Liver (tissue), 8 donors: ENCODE measurements at regions not wholly inside any gene's neighbourhood (a gene's known extent, or its start where the extent isn't known, plus 50 kb on each side); places are given as distances from the start of the nearest gene placed in this dataset.

ENCODE experiments used
- DNase-seq: peaks from one replicate; pipeline ENCODE4 v3.0.0-alpha.2; 2017; ENCODE audit warnings: low spot score
- H3K27ac ChIP-seq, 2 donors: one replicate each; pipeline ENCODE4 v1.7.0; 2013; ENCODE audit warnings: inconsistent platforms in 2 of 2, low read length in 2 of 2, control low read depth in 1 of 2, low read depth in 1 of 2, mild to moderate bottlenecking in 1 of 2
- H3K27me3 ChIP-seq, 4 donors: one replicate each; pipeline versions ENCODE4 v1.6.1 to v1.7.0; 2013; ENCODE audit warnings: low read length in 3 of 4, inconsistent platforms in 1 of 4, mild to moderate bottlenecking in 1 of 4, moderate library complexity in 1 of 4; ENCODE audit not compliant: control insufficient read depth in 4 of 4, insufficient read depth in 4 of 4
- H3K36me3 ChIP-seq, 4 donors: one replicate each; pipeline versions ENCODE4 v1.6.1 to v1.7.0; 2013; ENCODE audit warnings: low read length in 3 of 4, mild to moderate bottlenecking in 3 of 4, low read depth in 1 of 4, moderate library complexity in 1 of 4; ENCODE audit not compliant: control insufficient read depth in 4 of 4, insufficient read depth in 3 of 4
- H3K4me1 ChIP-seq, 4 donors: one replicate each; pipeline versions ENCODE4 v1.6.1 to v1.7.0; 2013; ENCODE audit warnings: low read length in 3 of 4, mild to moderate bottlenecking in 3 of 4, moderate library complexity in 1 of 4; ENCODE audit not compliant: control insufficient read depth in 4 of 4, insufficient read depth in 4 of 4
- H3K4me3 ChIP-seq, 3 donors: one replicate each; pipeline versions ENCODE4 v1.6.1 to v1.7.0; 2013; ENCODE audit warnings: low read length in 3 of 3, control low read depth in 1 of 3, low read depth in 1 of 3, mild to moderate bottlenecking in 1 of 3
- H3K9ac ChIP-seq, 2 donors: one replicate each; pipeline ENCODE4 v1.7.0; 2013; ENCODE audit warnings: low read length in 2 of 2, mild to moderate bottlenecking in 2 of 2, moderate library complexity in 2 of 2, control low read depth in 1 of 2, low read depth in 1 of 2
- H3K9me3 ChIP-seq, 4 donors: one replicate each; pipeline versions ENCODE4 v1.6.1 to v1.7.0; 2013; ENCODE audit warnings: low read length in 3 of 4; ENCODE audit not compliant: control insufficient read depth in 4 of 4
- ATF3 ChIP-seq: IDR thresholded peaks from 2 replicates; pipeline ENCODE4 v1.6.1; 2016; ENCODE audit warnings: antibody characterized with exemption
- CTCF ChIP-seq: fragments of 150-350 bp; IDR thresholded peaks from 2 replicates; pipeline ENCODE4 v1.5.1; 2017; ENCODE audit warnings: improper control_type of control experiment, low read depth, low read length; ENCODE audit not compliant: missing input control
- EGR1 ChIP-seq, 2 donors: IDR thresholded peaks; 2 replicates each; pipeline ENCODE4 v1.6.1; 2016 to 2018; ENCODE audit warnings: antibody characterized with exemption in 2 of 2, low read depth in 2 of 2
- FOXA1 ChIP-seq: IDR thresholded peaks from 2 replicates; pipeline ENCODE4 v1.6.1; 2016; ENCODE audit warnings: antibody characterized with exemption
- FOXA2 ChIP-seq: IDR thresholded peaks from 2 replicates; pipeline ENCODE4 v1.6.1; 2016; ENCODE audit warnings: antibody characterized with exemption
- GABPA ChIP-seq, 2 donors: IDR thresholded peaks in 1 of 2; conservative IDR thresholded peaks in 1 of 2; 2 replicates each; pipeline ENCODE4 v1.6.1; 2016; ENCODE audit warnings: antibody characterized with exemption in 2 of 2, mild to moderate bottlenecking in 1 of 2, moderate library complexity in 1 of 2
- HNF4A ChIP-seq, 2 donors: conservative IDR thresholded peaks; 2 replicates each; pipeline ENCODE4 v1.6.1; 2016; ENCODE audit warnings: antibody characterized with exemption in 2 of 2, mild to moderate bottlenecking in 2 of 2
- HNF4G ChIP-seq: IDR thresholded peaks from 2 replicates; pipeline ENCODE4 v1.6.1; 2016; ENCODE audit warnings: antibody characterized with exemption
- JUND ChIP-seq, 2 donors: IDR thresholded peaks; 2 replicates each; pipeline ENCODE4 v1.6.1; 2016; ENCODE audit warnings: antibody characterized with exemption in 2 of 2
- MAX ChIP-seq: IDR thresholded peaks from 2 replicates; pipeline ENCODE4 v1.6.1; 2016; ENCODE audit warnings: antibody characterized with exemption
- NR2F2 ChIP-seq: IDR thresholded peaks from 2 replicates; pipeline ENCODE4 v1.6.1; 2016; ENCODE audit warnings: antibody characterized with exemption
- RAD21 ChIP-seq, 2 donors: IDR thresholded peaks; 2 replicates each; pipeline ENCODE4 v1.6.1; 2016; ENCODE audit warnings: antibody characterized with exemption in 2 of 2, mild to moderate bottlenecking in 2 of 2
- REST ChIP-seq: IDR thresholded peaks from 2 replicates; pipeline ENCODE4 v1.6.1; 2016; ENCODE audit warnings: antibody characterized with exemption, mild to moderate bottlenecking
- RXRA ChIP-seq, 2 donors: IDR thresholded peaks; 2 replicates each; pipeline ENCODE4 v1.6.1; 2017 to 2018; ENCODE audit warnings: antibody characterized with exemption in 2 of 2, mild to moderate bottlenecking in 1 of 2
- SP1 ChIP-seq: IDR thresholded peaks from 2 replicates; pipeline ENCODE4 v1.6.1; 2018; ENCODE audit warnings: antibody characterized with exemption, mild to moderate bottlenecking
- TAF1 ChIP-seq: conservative IDR thresholded peaks from 2 replicates; pipeline ENCODE4 v1.6.1; 2016; ENCODE audit warnings: antibody characterized with exemption, mild to moderate bottlenecking
- YY1 ChIP-seq: IDR thresholded peaks from 2 replicates; pipeline ENCODE4 v1.6.1; 2016; ENCODE audit warnings: antibody characterized with exemption, mild to moderate bottlenecking
- ZBTB33 ChIP-seq: IDR thresholded peaks from 2 replicates; pipeline ENCODE4 v1.6.1; 2016; ENCODE audit warnings: antibody characterized with exemption
- WGBS: extraction: QIAGEN DNeasy Blood & Tissue Kit; methylation state at CpG from one replicate; pipeline ENCODE4 v1.1.7; 2013; 5-methylcytosine and 5-hydroxymethylcytosine counted together
- donor health status: healthy.
- donor health status: healthy.
- donor health status: healthy.
- donor health status: healthy.
- donor health status: healthy.

GRCh38 chr2:201974171-201975100 lies 59.2 kb upstream of the FZD7 start:
- no peak overlapping the region for H3K4me3 ChIP-seq
- 67% methylated on average over 12 of the region's 12 CpGs for WGBS
- H3K9me3 ChIP-seq, result no peaks in the 10 kb centered on the region
- TF ChIP-seq JUND (IDR thresholded peaks at IDR 0.05) (no peak), MAX (no peak), FOXA1 (no peak), GABPA (IDR thresholded peaks at IDR 0.05 in 1 of 2, conservative IDR thresholded peaks at IDR 0.05 in 1 of 2) (no peak), CTCF (no peak), FOXA2 (no peak), NR2F2 (no peak), YY1 (no peak), HNF4A (conservative IDR thresholded peaks at IDR 0.05) (no peak), ZBTB33 (no peak), RXRA (IDR thresholded peaks at IDR 0.05) (no peak), SP1 (no peak), REST (no peak), HNF4G (no peak), EGR1 (IDR thresholded peaks at IDR 0.05; ENCODE audit: low read depth in 2 of 2) (no peak), RAD21 (IDR thresholded peaks at IDR 0.05) (no peak), ATF3 (no peak), TAF1 (no peak)
- no peak overlapping the region for H3K9ac ChIP-seq
- H3K36me3 ChIP-seq, result no peaks in the 10 kb centered on the region
- no peaks in the 10 kb centered on the region for H3K27me3 ChIP-seq
- DNase-seq, result no peak
- H3K4me1 ChIP-seq, result peaks cover 0 to 3% (median 0%) of the 10 kb centered on the region in 4 donors
- H3K27ac ChIP-seq, result no peak overlapping the region
